Thymus (tissue), 11 donors: ENCODE measurements at regions not wholly inside any gene's neighbourhood (a gene's known extent, or its start where the extent isn't known, plus 50 kb on each side); places are given as distances from the start of the nearest gene placed in this dataset.
"Not testable (repeated sequence)": the region's sequence is repeated elsewhere in the genome, so short reads cannot be mapped to it uniquely, and the experiment has no call there.

Source experiments
- DNase-seq, 9 donors: peaks; one replicate each; pipeline ENCODE4 v3.0.0-alpha.2; 2013; ENCODE audit warnings: low spot score in 9 of 9, low read depth in 6 of 9, missing footprints in 1 of 9
- H3K27ac ChIP-seq, 2 donors: one replicate each; pipeline ENCODE4 v1.5.1; 2013; ENCODE audit warnings: control low read depth in 1 of 2, low read depth in 1 of 2, low read length in 1 of 2, mild to moderate bottlenecking in 1 of 2, moderate library complexity in 1 of 2
- H3K27me3 ChIP-seq, 2 donors: one replicate each; pipeline ENCODE4 v1.5.1; 2013; ENCODE audit warnings: low read length in 1 of 2; ENCODE audit not compliant: control insufficient read depth in 2 of 2, insufficient read depth in 1 of 2
- H3K36me3 ChIP-seq, 2 donors: one replicate each; pipeline ENCODE4 v1.5.1; 2013; ENCODE audit warnings: low read length in 1 of 2, mild to moderate bottlenecking in 1 of 2, moderate library complexity in 1 of 2; ENCODE audit not compliant: control insufficient read depth in 2 of 2, insufficient read depth in 2 of 2
- H3K4me1 ChIP-seq, 2 donors: one replicate each; pipeline ENCODE4 v1.5.1; 2013; ENCODE audit warnings: low read length in 2 of 2; ENCODE audit not compliant: control insufficient read depth in 2 of 2, insufficient read depth in 2 of 2
- H3K4me3 ChIP-seq, 2 donors: one replicate each; pipeline ENCODE4 v1.5.1; 2013; ENCODE audit warnings: low read length in 2 of 2, control low read depth in 1 of 2, mild to moderate bottlenecking in 1 of 2
- H3K9me3 ChIP-seq, 2 donors: one replicate each; pipeline ENCODE4 v1.5.1; 2013; ENCODE audit warnings: low read length in 1 of 2, mild to moderate bottlenecking in 1 of 2; ENCODE audit not compliant: control insufficient read depth in 2 of 2, insufficient read depth in 1 of 2
- WGBS: extraction: QIAGEN DNeasy Blood & Tissue Kit; methylation state at CpG from one replicate; pipeline ENCODE4 v1.1.7; 2013; 5-methylcytosine and 5-hydroxymethylcytosine counted together
- donor health status: healthy.

DNA sequence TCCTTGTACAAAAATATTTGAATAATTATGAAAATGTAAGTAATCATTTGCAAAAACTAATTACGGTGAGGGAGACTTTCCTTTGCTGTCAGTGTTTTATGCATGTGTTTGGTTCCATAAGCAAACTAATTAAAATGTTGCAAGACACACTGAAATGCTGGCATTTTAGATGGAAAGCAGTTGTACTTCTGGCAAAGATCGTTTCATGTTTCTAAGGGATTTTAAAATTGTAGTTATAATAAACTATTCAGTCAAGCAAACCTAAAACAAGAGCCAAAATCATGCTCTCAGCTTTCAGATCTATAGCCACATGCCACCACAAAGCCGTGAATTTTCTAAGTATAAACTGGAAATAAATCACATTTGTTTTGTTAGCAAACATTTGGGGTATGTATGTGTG lies 240.1 kb upstream of the ZNF385D start:
- Histone ChIP-seq H3K4me1 (no peaks in the 10 kb centered on the region), H3K36me3 (no peaks in the 10 kb centered on the region), H3K27me3 (no peaks in the 10 kb centered on the region), H3K9me3 (peaks cover 4 to 9% of the 10 kb centered on the region in 2 donors), H3K4me3 (no peak overlapping the region), H3K27ac (no peak overlapping the region)
- no peak for DNase-seq
- 87% methylated on average over 3 of the region's 3 CpGs for WGBS

DNA sequence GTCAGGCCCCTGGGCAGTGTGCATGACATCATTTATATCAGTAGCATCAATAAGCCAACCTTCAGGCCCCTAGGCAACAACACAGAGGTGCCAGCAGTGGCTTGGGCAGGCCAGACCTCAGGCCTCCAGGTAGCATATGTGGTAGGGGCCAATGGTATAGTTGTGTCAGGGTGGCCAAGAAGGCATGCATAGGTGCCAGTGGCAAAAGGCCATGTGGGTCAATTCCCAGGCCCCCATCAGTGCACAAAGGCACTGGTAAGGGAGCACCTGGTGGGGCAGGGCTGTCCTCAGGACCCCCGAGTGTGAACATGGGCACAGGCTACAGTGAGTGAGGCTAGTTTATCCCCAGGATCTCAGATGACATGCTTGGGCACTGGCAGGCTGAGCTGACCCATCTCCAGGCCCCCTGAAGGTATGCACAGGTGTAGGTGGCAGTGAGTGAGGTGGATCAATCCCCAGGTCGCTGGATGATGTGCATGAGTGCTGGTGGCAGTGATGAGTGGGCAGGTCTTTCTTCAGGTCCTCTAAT lies 244.1 kb upstream of the ZNF385D start:
- Histone ChIP-seq H3K27ac (no peak overlapping the region), H3K4me1 (no peaks in the 10 kb centered on the region), H3K4me3 (no peak overlapping the region), H3K36me3 (no peaks in the 10 kb centered on the region), H3K9me3 (peaks cover 4 to 10% of the 10 kb centered on the region in 2 donors), H3K27me3 (no peaks in the 10 kb centered on the region)
- WGBS = 53% methylated on average over 2 of the region's 2 CpGs
- no peak for DNase-seq

DNA sequence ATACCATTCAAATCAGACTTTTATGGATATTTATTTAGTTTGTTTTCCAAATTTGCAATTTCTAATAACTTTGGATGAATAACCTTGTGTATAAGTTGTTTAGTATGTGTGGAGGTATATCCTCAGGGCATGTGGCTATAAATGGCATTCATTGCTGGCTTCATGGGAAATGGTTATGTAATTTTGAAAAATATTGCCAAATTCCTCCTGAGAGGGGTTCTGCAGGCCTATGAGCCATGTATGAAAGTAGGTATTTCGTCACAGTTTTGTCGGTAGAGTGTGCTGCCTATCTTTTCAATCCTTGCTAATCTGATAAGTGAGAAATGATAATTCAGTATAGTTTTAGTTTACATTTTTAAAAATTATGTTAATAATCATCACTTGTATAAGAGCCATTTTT lies 256.4 kb upstream of the ZNF385D start:
- H3K4me1 ChIP-seq = no peaks in the 10 kb centered on the region
- H3K27ac ChIP-seq = no peak overlapping the region
- no peak for DNase-seq
- no peaks in the 10 kb centered on the region for H3K9me3 ChIP-seq
- 90% methylated on average over 2 of the region's 2 CpGs for WGBS
- no peaks in the 10 kb centered on the region for H3K36me3 ChIP-seq
- H3K27me3 ChIP-seq = no peaks in the 10 kb centered on the region
- H3K4me3 ChIP-seq = no peak overlapping the region

DNA sequence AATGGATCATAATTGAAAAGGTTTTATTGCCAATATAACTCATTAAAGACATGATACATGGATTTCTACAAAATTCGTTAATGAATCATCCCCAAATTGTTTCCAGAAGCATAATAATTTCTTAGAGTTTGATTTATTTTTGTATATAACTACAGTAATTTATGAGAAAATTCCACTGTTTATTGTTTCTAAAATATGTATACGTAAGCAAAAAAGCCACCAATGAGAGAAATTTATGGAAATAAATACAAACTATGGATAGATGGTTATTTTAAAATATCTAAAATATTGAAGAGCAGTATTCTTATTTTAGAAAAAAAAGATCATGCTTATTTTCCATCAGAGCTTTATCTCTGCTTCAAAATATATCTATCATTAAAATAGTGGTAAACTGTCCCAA lies 260.0 kb upstream of the ZNF385D start:
- Histone ChIP-seq H3K27ac (no peak overlapping the region), H3K27me3 (no peaks in the 10 kb centered on the region), H3K4me1 (no peaks in the 10 kb centered on the region), H3K9me3 (no peaks in the 10 kb centered on the region), H3K4me3 (no peak overlapping the region), H3K36me3 (no peaks in the 10 kb centered on the region)
- no peak for DNase-seq
- 95% methylated on average over 2 of the region's 2 CpGs for WGBS

DNA sequence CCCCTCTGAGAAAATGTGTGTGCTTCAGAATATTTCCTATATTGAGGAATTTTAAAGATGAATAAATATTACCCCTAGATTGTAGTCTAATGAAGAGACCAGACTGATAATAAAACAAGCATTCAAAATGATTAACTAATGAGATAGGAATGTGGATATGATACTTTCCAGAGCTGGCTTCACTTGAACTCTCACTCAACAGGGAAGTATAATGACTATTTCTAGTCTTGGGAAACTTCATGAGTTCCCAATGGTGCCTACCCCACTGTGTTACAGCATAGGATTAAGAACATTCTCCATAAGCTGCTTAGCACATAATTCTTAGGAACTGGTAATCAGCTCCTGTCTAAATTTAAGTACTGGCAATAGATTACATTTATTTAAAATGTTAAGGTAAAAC lies 261.5 kb upstream of the ZNF385D start:
- no peak overlapping the region for H3K27ac ChIP-seq
- H3K9me3 ChIP-seq = no peaks in the 10 kb centered on the region
- H3K27me3 ChIP-seq = no peaks in the 10 kb centered on the region
- no peak for DNase-seq
- no peaks in the 10 kb centered on the region for H3K4me1 ChIP-seq
- no peaks in the 10 kb centered on the region for H3K36me3 ChIP-seq
- no peak overlapping the region for H3K4me3 ChIP-seq

DNA sequence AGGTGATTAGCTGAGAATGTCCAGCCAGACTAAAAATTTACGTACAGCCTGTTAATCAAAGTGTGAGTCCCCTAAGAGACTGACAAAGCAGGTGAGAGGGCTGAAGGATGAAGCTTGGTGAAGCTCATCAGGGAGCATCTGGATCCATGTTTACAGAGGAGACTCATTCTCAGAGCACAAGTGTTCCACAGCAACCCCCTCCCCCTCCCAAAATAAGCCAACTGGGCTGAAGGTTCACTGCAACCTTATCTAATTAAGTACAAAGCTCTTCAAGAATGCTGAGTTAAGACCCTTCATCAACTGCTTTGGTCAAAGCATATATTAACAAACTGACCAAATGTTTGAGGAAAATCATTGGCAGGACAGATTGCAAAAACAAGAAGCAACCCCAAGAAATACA lies 262.6 kb upstream of the ZNF385D start:
- H3K27ac ChIP-seq = no peak overlapping the region
- H3K36me3 ChIP-seq = no peaks in the 10 kb centered on the region
- no peaks in the 10 kb centered on the region for H3K9me3 ChIP-seq
- no peak overlapping the region for H3K4me3 ChIP-seq
- WGBS = 94% methylated on average over 1 of the region's 1 CpG
- no peaks in the 10 kb centered on the region for H3K4me1 ChIP-seq
- DNase-seq = no peak
- H3K27me3 ChIP-seq = no peaks in the 10 kb centered on the region

DNA sequence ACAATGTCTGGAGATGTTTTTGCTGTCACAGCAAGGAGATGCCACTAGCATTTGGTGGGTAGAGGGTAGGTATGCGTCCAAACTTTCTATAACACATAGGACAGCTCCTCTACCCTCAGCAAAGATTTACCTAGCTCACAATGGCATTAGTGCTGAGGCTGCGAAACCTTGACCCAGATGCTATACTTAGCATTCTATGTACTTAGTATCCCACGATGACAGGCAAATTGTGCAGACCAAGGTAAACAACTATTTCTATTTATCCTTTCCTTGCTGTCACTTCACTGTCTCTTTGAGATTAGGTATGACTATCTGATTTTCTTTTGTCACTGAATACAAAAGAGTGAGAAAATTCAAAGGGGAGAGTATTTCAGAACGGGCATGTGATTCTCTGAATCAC lies 265.2 kb upstream of the ZNF385D start:
- no peaks in the 10 kb centered on the region for H3K4me1 ChIP-seq
- H3K4me3 ChIP-seq = no peak overlapping the region
- no peak for DNase-seq
- no peaks in the 10 kb centered on the region for H3K9me3 ChIP-seq
- 80% methylated on average over 4 of the region's 4 CpGs for WGBS
- H3K36me3 ChIP-seq = no peaks in the 10 kb centered on the region
- no peaks in the 10 kb centered on the region for H3K27me3 ChIP-seq
- no peak overlapping the region for H3K27ac ChIP-seq

DNA sequence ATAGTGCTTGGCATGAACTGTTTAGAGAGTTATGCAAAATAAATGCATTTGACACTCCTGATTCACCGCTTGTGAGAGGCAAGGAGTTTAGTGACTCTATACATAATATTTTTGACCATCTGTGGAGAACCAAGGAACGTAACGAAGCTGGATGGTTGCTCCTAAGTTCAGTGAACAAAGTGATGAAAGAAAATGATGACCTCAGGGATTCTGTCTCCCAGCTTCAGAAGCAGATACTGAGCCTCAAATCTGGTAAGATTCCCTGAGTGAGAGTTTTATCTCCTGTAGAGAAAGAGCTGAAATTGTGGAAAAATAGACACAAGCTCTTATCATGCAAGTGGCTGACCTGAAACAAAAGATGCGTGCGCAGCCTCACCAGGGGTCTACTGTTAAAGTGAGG lies 273.6 kb upstream of the ZNF385D start:
- H3K4me1 ChIP-seq, H3K9me3 ChIP-seq, DNase-seq, H3K36me3 ChIP-seq, H3K27me3 ChIP-seq, H3K27ac ChIP-seq, H3K4me3 ChIP-seq: not testable (repeated sequence)
- 96% methylated on average over 5 of the region's 5 CpGs for WGBS

DNA sequence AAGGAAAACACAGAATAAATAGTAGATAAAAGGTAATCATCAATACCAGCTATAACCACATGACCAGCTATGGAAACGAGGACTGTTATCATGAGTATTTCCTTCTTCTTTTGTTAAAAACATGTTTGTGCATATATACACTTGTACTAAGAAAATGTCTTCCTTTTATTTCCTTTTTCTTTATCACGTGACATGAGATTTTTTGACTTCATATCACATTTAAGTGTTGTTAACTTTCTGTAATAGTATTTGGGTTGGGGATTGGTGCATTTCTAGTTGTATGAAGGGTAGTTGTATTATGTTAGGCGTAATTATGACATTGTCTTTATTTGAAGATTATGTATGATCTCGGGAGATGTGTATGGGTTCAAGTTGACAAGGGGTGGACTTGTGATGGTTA lies 278.5 kb upstream of the ZNF385D start:
- no peaks in the 10 kb centered on the region for H3K4me1 ChIP-seq
- no peaks in the 10 kb centered on the region for H3K27me3 ChIP-seq
- no peak overlapping the region for H3K27ac ChIP-seq
- WGBS = 89% methylated on average over 4 of the region's 4 CpGs
- no peaks in the 10 kb centered on the region for H3K36me3 ChIP-seq
- no peak for DNase-seq
- no peak overlapping the region for H3K4me3 ChIP-seq
- peaks cover 0 to 4% of the 10 kb centered on the region in 2 donors for H3K9me3 ChIP-seq

DNA sequence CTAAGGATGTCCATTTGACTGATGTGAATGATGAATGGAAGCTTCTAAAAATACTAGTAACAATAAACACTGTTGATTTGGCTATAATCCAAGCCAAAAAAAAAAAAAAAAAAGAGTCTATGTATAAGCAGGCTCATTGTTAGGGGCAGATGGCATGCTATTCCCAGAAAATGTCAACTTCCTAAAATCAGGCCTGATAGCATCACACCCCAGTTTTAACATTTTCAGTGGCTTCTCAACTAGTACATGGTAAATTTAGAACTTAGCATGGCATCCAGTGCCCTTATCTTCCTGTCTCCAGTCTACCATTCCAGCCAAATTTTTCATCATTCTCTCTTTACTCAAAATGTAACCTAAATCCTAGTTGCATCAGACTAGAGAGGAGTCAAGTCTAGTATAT lies 288.2 kb upstream of the ZNF385D start:
- no peaks in the 10 kb centered on the region for H3K27me3 ChIP-seq
- H3K27ac ChIP-seq = no peak overlapping the region
- no peak overlapping the region for H3K4me3 ChIP-seq
- no peaks in the 10 kb centered on the region for H3K36me3 ChIP-seq
- no peaks in the 10 kb centered on the region for H3K4me1 ChIP-seq
- DNase-seq = no peak
- H3K9me3 ChIP-seq = no peaks in the 10 kb centered on the region
